CD4-positive, alpha-beta T cell (primary cell): ENCODE measurements at regions not wholly inside any gene's neighbourhood (a gene's known extent, or its start where the extent isn't known, plus 50 kb on each side); places are given as distances from the start of the nearest gene placed in this dataset.
A peak's percentile ranks its signal among the peaks of the same experiment; 100 is the strongest.

Experiments used
- ATAC-seq: fragments of 200-7000 bp; cut with Tn5 transposase; one replicate; pipeline ENCODE4 v1.10.0; 2022; ENCODE audit warnings: mild to moderate bottlenecking; ENCODE audit not compliant: poor library complexity
- CTCF ChIA-PET: fragments of 350-600 bp; sonication (Branson Sonifier 250); formaldehyde crosslinking; loops from one replicate; lab custom pipeline; 2021; ENCODE audit warnings: antibody characterized with exemption, inconsistent platforms; lab: Charles Lee
- POLR2A ChIA-PET: fragments of 350-600 bp; sonication (Branson Sonifier 250); formaldehyde crosslinking; loops from one replicate; lab custom pipeline; 2021; ENCODE audit warnings: antibody characterized with exemption, inconsistent platforms; lab: Charles Lee
- DNase-seq, 14 experiments: peaks; one replicate each; pipeline ENCODE4 v3.0.0-alpha.2; 2013 to 2020; ENCODE audit warnings: mixed read lengths in 2 of 14
- H3K27ac ChIP-seq, 2 donors: one replicate each; pipeline versions ENCODE4 v1.5.1 to v1.7.0; 2013; ENCODE audit warnings: low read length in 2 of 2, low read depth in 1 of 2, mild to moderate bottlenecking in 1 of 2
- H3K27me3 ChIP-seq, 2 experiments: 1 replicate in 1 of 2; 2 replicates in 1 of 2; pipeline versions ENCODE4 v1.6.1 to v1.7.0; 2013; ENCODE audit warnings: low read length in 2 of 2, control low read depth in 1 of 2, mild to moderate bottlenecking in 1 of 2, moderate library complexity in 1 of 2; ENCODE audit not compliant: insufficient read depth in 2 of 2, control insufficient read depth in 1 of 2
- H3K36me3 ChIP-seq: one replicate; pipeline ENCODE4 v1.6.1; 2013; ENCODE audit warnings: low read length, control low read depth; ENCODE audit not compliant: insufficient read depth
- H3K4me1 ChIP-seq: one replicate; pipeline ENCODE4 v1.6.1; 2013; ENCODE audit warnings: low read length, control low read depth; ENCODE audit not compliant: insufficient read depth
- H3K4me3 ChIP-seq: one replicate; pipeline ENCODE4 v1.5.1; 2013; ENCODE audit warnings: mild to moderate bottlenecking, low read length, moderate library complexity
- H3K9me3 ChIP-seq, 2 experiments: 1 replicate in 1 of 2; 2 replicates in 1 of 2; pipeline versions ENCODE4 v1.6.1 to v1.7.0; 2013; ENCODE audit warnings: low read length in 2 of 2, mild to moderate bottlenecking in 2 of 2, control low read depth in 1 of 2, moderate library complexity in 1 of 2; ENCODE audit not compliant: control insufficient read depth in 1 of 2, insufficient read depth in 1 of 2
- H3K27ac Mint-ChIP-seq: one replicate; pipeline ENCODE4 v1.8.0; 2020; ENCODE audit warnings: mixed read lengths
- H3K27me3 Mint-ChIP-seq: one replicate; pipeline ENCODE4 v1.8.0; 2021; ENCODE audit warnings: mixed read lengths
- H3K36me3 Mint-ChIP-seq: one replicate; pipeline ENCODE4 v1.8.0; 2021; ENCODE audit warnings: low read depth, mixed read lengths
- H3K4me1 Mint-ChIP-seq: one replicate; pipeline ENCODE4 v1.8.0; 2021; ENCODE audit warnings: low read depth, mixed read lengths
- H3K4me3 Mint-ChIP-seq: one replicate; pipeline ENCODE4 v1.8.0; 2020; ENCODE audit warnings: mild to moderate bottlenecking, mixed read lengths
- H3K9me3 Mint-ChIP-seq: one replicate; pipeline ENCODE4 v1.8.0; 2020; ENCODE audit warnings: mixed read lengths
- CTCF ChIP-seq: fragments of 200-600 bp; IDR thresholded peaks from one replicate; pipeline ENCODE4 v1.8.0; 2022; ENCODE audit warnings: antibody characterized with exemption, mild to moderate bottlenecking
- intact Hi-C, 2 experiments: fragments of 100-400 bp; cut with DNase I in 1 of 2; cut with micrococcal nuclease in 1 of 2; formaldehyde crosslinking; loops; one replicate each; pipeline versions ENCODE4 v1.15.1 to v1.9.0; 2023 to 2025; cut with DNase I, micrococcal nuclease

GRCh38 chr1:219990782-219991510 lies 55.4 kb downstream of the EPRS1 start:
- no peak overlapping the region for H3K27ac Mint-ChIP-seq
- no peaks in the 10 kb centered on the region for H3K27me3 Mint-ChIP-seq
- no peak overlapping the region for H3K4me3 ChIP-seq
- intact Hi-C loops: no loop called here
- H3K4me1 ChIP-seq: no peaks in the 10 kb centered on the region
- no peaks in the 10 kb centered on the region for H3K9me3 ChIP-seq
- DNase-seq (peak in 3 of 14 experiments; percentile 17 to 31 (median 19)), ATAC-seq (no peak)
- H3K36me3 ChIP-seq: peaks cover 53% of the 10 kb centered on the region
- H3K4me1 Mint-ChIP-seq: no peaks in the 10 kb centered on the region
- peaks cover 84% of the 10 kb centered on the region for H3K36me3 Mint-ChIP-seq
- no peak overlapping the region for H3K27ac ChIP-seq
- ChIA-PET POLR2A (interaction anchor here (0.6 kb wide), 1 partner anchor 88 kb away, joined by 3 read pairs; no protein-coding TSS in a partner anchor), CTCF (no interaction called here)
- no peak overlapping the region for H3K4me3 Mint-ChIP-seq
- TF ChIP-seq CTCF: peak; percentile 45
- no peaks in the 10 kb centered on the region for H3K27me3 ChIP-seq
- H3K9me3 Mint-ChIP-seq: no peaks in the 10 kb centered on the region

- no peak for ATAC-seq
- Histone ChIP-seq H3K4me1 (no peaks in the 10 kb centered on the region), H3K36me3 (peaks cover 46% of the 10 kb centered on the region), H3K27ac (no peak overlapping the region), H3K4me3 (no peak overlapping the region), H3K9me3 (no peaks in the 10 kb centered on the region), H3K27me3 (no peaks in the 10 kb centered on the region)
- no peaks in the 10 kb centered on the region for H3K27me3 Mint-ChIP-seq
- POLR2A ChIA-PET: no interaction called here
- H3K36me3 Mint-ChIP-seq: peaks cover 77% of the 10 kb centered on the region
- TF ChIP-seq CTCF: no peak
- intact Hi-C loops: no loop called here
- no peaks in the 10 kb centered on the region for H3K9me3 Mint-ChIP-seq
- CTCF ChIA-PET: no interaction called here
- no peak for DNase-seq
- H3K27ac Mint-ChIP-seq: no peak overlapping the region
- H3K4me3 Mint-ChIP-seq: no peak overlapping the region
- no peaks in the 10 kb centered on the region for H3K4me1 Mint-ChIP-seq
Observed at GRCh38 chr1:219989766-219990165, 56.5 kb downstream of the EPRS1 start.

- Histone ChIP-seq H3K9me3 (no peaks in the 10 kb centered on the region), H3K27me3 (no peaks in the 10 kb centered on the region), H3K27ac (no peak overlapping the region), H3K4me1 (no peaks in the 10 kb centered on the region), H3K36me3 (peaks cover 47% of the 10 kb centered on the region), H3K4me3 (no peak overlapping the region)
- ChIA-PET POLR2A (no interaction called here), CTCF (no interaction called here)
- Mint-ChIP-seq H3K27me3 (no peaks in the 10 kb centered on the region), H3K4me1 (no peaks in the 10 kb centered on the region), H3K9me3 (no peaks in the 10 kb centered on the region), H3K36me3 (peaks cover 77% of the 10 kb centered on the region), H3K27ac (no peak overlapping the region), H3K4me3 (no peak overlapping the region)
- DNase-seq (no peak), ATAC-seq (no peak)
- intact Hi-C loops: no loop called here
- no peak for TF ChIP-seq CTCF
Observed at GRCh38 chr1:219988818-219989217, 57.5 kb downstream of the EPRS1 start.
